Esophagus squamous epithelium (tissue), 4 donors: ENCODE measurements at regions not wholly inside any gene's neighbourhood (a gene's known extent, or its start where the extent isn't known, plus 50 kb on each side); places are given as distances from the start of the nearest gene placed in this dataset.

Experiments used
- CTCF ChIP-seq, 6 experiments: fragments of 450-650 bp in 4 of 6; fragments of 200-600 bp in 2 of 6; sonication (generic) in 2 of 6; IDR thresholded peaks; one replicate each; pipeline ENCODE4 v1.5.1; 2016 to 2019; ENCODE audit warnings: antibody characterized with exemption in 6 of 6, mild to moderate bottlenecking in 4 of 6, moderate library complexity in 4 of 6
- POLR2A ChIP-seq, 4 donors: fragments of 450-650 bp; IDR thresholded peaks; one replicate each; pipeline ENCODE4 v1.6.1; 2017; ENCODE audit warnings: antibody characterized with exemption in 4 of 4, mild to moderate bottlenecking in 4 of 4, moderate library complexity in 3 of 4

- peak in 2 of 6 experiments; percentile 19 to 37 for TF ChIP-seq CTCF (IDR thresholded peaks at IDR 0.05)
- no peak for TF ChIP-seq POLR2A (IDR thresholded peaks at IDR 0.05)
These were observed 985.6 kb downstream of the EPHA3 start for GRCh38 chr3:90092994-90093393.
